COLO668 (cell line): ENCODE measurements at regions not wholly inside any gene's neighbourhood (a gene's known extent, or its start where the extent isn't known, plus 50 kb on each side); places are given as distances from the start of the nearest gene placed in this dataset.
A peak's percentile ranks its signal among the peaks of the same experiment; 100 is the strongest.

Source experiments
- DNase-seq: peaks from one replicate; lab custom pipeline; 2025; ENCODE audit not compliant: unreplicated experiment; lab: John Stamatoyannopoulos, UW

DNA sequence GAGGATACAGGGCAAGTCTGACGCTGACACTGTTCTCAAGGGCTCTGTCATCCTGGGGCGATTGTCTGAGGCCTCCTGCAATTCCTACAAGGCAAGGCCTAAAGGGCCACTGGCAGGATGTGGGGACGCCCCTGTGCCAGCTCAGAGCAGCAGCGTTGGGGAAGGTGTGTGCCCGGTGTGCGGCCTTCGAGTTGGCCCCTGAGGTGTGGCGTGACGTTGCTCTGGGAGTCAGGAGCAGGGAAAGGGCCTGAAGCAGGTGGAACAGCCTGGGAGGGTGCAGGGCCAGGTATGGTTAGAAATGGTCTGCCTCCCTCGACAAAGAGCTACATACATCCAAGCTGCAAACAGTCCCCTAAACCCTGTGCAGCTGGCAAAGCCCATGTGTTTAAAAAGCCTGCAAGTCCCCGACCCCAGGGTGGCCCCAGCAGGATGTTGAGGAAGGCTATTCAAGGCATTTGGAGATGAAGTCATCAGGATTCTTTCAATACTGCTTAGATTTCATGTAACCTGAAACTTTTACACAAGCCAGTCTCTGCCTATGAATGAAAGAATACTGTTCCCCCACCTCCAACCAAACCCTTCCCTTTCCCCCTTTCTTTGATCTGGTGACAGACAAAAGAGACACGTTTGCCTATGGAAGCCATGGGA, 142.5 kb upstream of the TNS3 start:
- peak; percentile 57 for DNase-seq

DNA sequence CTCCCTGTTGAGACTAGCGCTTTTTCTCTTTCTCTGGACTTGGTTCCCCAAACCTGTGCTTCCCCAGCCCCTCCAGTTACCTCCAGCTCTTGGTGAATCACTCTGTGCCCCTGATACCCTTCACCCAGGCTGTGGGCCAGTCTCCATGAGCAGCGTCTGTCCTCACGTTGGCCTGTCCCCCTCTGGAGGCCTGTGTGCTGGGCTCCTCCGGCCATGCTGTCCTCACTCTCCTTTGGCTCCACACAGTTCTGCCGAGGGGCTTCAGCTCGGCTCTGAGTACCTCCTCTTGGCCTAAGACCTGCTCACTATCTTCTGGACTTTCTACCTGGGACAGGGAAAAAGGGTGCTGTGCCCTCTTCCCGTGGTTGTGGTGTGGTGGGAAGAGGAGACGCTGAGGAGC, 140.2 kb upstream of the TNS3 start:
- DNase-seq: no peak

DNA sequence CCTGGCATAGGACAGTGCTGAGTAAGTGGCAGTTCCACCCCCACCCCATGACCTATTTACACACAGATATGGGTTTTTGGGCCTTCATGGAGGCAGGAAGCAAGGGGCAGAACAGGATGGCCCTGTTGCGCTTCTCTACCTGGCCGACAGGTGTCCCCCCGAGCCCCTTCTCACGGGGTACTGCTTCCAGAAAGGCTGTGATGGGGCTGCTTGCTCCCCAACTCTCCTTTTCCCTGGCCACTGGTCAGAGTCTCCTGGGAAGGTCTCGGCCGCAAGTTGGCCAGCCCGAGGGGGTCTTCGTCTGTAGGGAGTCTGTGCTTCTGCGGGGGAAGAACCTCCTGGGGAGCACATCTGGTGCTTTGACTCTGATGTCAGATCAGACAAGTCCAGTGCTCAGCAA, 139.8 kb upstream of the TNS3 start:
- DNase-seq: peak; percentile 40

DNA sequence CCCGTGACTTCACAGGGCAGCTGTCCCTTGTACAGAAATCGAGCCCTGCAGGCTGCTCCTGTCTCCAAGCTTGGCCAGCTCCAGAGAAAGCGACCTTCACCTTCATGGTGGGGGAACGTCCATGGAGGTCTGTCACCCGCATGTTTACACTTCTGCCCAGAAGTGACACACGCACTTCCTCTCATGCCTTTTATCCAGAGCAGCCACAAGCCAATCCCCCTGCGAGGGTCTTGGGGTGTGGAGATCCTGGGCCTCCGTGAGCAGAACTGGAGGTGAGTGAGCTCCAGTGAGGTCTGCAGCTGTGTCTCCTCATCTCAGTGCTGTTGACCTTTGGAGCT, 139.0 kb upstream of the TNS3 start:
- no peak for DNase-seq

DNA sequence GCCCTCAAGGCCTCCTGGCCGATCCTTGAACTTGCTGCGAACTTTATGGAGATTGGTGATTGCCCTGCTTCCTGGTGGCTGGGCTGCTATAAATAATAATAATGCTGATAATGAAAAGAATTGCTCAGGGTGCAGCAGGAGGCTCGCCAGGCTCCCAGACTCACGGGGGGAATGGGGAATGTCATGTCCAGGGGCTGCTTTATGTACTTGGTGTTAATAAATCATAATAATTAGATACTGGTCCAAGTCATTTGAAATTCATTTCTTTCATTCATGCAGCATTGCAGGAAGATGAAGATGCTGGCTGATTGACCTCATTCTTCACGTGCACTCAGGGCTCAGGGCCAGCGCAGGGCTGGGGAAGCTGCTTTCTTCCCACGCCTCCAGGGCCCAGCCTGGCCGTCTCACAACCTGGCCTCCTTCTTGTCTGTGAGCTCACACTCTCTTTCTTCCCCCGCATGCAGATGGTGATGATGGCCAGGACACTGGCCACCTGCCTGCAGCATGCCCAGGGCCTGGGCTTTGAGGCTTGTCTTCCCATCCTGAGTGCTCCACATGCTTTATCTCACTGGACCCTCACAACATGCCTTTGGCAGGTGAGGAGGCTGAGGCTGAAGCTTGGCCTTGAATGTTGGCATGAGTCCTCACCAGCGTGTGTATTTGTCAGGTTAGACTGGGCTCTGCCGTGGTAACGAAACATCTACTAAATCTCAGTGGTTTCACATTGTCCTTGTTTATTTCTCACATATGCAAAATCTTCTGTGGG, 138.4 kb upstream of the TNS3 start:
- no peak for DNase-seq

DNA sequence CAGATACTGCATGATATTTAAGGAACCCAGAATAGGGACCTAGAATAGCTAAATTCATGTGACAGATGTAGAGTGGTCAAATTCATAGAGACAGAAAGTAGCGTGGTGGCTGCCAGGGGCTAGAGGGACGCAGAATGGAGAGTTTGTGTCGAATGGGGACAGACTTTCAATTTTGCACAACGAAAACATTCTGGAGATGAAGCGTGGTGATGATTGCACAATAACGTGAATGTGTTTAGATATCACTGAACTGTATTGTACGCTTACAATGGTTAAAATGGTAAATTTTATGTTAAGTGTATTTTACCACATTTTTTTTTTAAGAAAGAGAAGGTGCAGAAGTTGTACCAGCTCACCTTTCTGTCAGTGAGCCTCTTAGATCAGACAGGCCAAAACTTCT, 137.8 kb upstream of the TNS3 start:
- no peak for DNase-seq

DNA sequence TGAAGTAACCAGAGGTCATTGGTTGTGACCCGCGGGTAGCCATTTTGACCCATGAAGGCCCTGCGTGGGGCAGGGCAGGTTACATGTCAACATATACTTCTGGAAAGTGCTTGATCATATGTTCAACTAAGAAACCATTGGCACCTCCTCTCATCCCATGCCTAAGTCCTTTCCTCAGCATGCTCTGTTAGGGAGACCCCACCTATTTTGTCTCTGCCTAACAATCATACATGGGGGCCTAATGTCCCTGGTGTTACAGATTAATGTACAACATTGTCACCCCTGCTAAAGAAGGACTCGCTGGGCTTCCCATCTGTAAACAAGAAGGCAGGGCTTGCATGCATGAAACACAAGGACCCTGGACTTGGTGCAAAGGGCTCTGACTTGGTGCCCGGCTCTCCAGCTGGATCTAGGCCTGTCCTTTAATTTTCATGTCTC, 133.7 kb upstream of the TNS3 start:
- DNase-seq: no peak

DNA sequence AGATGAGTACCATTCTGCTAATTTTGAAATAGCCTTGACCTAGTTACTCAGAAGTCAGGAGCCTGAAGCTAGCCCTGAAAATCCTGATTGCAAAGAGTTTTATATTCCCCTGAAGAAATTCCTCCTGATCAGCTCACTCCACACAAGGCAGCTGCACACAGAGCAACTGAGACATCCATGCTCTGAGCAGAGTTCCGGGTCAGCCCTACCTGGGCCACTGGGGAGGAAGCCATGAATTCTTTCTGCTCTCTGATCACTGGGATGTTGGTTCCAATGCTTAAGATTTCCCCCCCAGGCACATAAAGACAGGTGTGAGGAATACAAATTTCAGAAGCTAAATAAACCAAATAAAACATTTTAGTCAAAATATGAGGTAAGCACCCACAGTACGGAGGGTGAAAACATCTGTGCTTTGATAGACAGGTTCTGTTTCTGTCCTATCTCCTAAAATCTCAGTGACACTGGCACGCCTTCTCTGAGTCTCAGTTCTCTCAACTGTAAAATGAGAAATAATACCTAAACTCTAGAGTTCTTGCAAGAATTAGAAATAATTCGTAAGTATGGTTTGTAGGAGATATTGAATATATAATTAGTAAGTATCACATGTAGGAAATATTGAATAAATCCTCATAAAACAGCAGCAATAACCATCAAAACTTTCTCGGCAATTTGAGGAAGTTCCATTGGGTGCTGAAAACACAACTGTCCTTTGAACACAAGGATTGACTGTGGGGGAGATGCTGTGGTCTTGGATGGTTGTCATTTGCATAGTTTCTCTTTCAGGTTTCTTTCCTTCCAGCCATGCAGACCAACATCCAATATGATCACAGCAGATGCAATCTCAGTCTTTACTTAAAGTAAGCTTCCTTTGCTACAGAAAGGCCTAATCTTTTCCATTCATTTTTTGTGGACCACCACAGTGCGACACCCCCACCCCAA, 133.0 kb upstream of the TNS3 start:
- DNase-seq: no peak

DNA sequence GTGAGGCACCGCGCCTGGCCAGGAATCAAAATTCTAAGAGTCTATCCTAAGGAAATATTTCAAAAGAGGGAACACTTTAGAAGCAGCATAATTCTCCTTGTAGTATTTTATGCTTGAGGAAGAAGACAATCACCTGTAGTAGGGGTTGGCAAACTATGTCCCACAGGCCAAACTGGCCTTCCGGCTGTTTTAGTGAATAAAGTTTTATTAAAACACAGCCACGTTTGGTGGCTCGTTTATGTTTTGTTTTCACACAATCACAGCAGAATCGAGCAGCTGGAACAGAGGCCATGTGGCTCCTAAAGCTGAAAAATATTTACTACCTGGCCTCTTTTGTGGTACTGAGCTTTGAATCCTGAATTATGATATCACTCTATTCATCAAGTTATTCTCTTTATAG, 131.7 kb upstream of the TNS3 start:
- no peak for DNase-seq

DNA sequence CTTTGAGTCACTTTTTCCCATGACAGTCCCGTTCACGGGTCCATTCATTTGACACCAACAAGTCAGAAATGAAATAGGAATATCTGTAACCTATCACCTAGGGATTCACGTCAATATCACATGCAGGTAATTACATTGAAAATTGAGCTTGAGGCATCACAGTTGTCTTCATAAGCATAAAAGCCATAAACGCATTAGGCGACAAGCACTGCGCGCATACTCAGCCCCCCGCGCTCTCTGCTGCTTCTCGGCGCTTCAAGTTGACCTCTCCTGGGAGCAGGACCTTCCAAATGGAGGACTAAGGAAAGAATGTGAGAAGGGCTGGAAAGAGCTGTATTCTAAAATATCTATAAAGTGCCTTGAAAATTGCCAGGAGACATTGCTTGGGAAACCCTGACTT, 130.5 kb upstream of the TNS3 start:
- DNase-seq: no peak

DNA sequence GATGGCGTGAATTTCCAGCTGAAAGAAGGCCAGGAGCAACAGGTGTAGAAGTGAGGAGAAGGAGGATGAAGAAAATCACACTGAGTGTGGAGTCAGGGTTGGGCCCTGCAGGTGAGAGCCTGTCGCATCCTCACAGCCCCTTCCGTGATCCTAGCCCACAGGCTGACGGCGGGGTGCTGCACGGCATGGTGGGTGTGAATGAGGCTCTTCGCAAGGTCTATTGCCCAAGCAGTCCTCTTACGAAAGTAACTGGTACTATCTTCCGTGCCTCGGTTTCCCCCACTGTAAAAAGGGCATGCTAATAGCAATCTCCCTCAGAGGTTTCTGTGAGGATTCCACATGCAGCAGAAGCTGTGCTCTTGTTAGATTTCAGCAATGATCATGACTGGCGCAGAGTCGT, 129.9 kb upstream of the TNS3 start:
- no peak for DNase-seq

DNA sequence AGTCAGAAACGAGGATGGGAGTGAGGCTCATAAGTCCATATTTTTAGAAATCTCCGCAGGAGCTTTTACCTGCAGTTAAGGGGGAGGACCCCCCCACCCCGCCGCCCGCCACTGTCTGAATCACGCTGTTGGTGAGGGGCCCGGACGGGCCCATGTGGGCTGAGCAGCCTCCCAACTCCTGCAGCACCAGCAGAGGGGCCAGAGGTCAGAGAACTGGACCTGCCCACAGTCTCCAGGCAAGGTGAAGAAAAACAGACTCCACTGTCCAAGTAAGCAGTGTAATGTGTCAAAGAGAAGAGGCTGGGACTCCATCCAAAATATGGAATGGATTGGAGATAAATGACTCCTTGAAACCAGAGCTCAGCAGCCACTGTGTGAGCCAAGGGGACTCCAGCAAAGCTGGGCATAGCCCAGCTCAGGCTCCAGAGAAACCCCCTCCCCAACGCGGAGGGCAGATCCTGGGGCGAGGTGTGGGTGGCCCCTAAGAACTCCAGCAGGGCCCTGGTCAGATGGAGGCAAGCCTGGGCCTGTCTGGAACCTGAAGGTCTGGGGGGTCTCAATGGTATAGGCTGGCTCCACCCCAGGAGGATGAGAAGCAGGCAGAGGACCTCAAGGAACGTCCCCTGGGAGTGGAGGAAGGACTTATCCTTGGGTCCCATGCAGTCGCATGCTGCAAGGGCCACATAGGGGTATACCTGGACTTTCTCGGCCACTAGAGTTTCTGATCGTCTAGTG, 128.5 kb upstream of the TNS3 start:
- no peak for DNase-seq

DNA sequence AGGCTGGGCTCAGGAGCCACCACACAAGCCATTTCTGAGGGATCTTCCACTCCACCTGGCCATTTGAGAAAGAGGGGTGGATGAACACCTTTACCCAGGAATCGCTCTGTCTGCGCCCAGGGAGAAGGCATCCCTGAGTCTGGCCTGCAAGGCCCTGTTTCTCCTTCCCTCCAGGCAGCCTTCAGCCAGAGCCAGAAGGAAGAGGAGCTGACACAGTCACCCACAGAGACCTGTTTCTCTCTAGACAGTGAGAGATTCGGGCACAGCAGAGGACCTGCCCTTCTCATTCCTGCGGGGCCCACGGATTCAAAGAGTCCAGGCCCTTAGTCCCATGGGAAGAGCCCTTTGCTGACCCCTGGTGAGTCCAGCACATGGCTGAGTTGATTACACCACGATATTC, 127.5 kb upstream of the TNS3 start:
- no peak for DNase-seq

DNA sequence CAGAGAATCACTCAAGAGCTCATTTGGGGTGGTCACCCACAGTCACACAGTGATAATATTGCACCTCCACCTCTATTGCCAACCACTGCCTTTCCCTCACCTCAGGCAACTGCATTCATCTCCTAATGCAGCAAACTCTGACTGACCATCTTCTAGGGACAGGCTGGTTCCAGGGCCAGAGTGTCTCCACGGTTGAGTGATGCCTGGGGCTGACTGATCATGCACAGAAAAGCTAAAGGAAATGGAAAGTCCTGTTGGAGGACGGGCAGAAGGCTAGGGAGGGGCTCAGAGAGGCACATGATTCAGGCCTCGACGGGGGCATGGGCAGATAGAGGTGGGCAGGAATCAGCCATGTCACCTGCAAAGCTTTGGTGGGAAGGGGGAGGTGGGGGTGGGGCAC, 127.1 kb upstream of the TNS3 start:
- no peak for DNase-seq

DNA sequence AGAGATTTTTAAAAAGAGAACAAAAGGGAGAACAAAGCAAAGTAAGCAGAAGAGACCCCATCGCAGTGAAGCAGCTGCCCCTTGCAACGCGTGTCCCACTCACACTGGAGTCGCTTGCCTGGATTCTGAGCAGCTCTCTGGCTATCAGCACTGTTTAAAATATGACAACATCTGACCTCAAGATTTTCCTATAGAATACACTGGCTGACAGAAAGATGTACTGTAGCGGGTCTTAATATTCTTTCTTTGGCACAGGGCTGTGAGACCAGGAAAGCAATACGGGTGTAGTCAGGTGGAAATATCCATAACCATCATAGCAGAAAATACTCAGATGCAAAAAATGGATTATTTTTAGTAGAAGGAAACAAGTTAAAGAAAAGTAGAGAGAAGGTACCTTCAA, 125.7 kb upstream of the TNS3 start:
- no peak for DNase-seq

DNA sequence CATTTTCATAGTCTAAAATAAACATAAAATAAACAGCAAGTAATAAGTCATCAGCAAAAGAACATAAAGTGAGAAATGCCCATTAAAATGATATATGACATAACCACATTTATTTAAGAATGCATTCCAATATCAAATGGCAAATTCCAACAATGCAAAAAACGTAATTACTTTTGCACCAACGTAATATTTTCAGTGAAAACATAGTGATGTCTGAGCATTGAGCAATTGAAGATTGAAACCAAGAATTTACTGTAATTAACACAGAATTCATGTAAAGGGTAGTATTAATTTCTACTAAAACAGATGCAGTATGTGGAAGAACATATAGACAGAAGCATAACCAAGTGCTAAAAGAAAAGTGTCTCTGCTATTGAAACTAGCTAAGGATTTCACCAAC, 123.0 kb upstream of the TNS3 start:
- no peak for DNase-seq

DNA sequence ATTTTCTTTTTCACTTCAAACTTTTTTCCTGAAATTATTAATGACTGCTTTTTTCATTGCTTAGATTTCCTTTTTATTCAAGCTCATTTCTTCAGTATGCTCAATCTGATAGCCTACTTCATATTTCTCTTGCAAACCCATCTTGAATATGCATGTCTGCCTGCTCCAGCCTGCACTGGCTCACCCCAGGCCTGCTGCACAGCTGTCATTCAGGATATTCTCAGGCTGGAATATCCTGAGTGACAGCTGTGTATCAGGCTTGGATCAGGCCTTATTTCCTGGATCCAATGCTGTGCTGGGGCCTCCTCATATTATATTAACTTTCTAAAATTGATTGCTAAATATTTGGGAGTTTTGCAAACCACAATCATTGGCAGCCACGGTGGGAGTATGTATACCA, 120.2 kb upstream of the TNS3 start:
- no peak for DNase-seq

DNA sequence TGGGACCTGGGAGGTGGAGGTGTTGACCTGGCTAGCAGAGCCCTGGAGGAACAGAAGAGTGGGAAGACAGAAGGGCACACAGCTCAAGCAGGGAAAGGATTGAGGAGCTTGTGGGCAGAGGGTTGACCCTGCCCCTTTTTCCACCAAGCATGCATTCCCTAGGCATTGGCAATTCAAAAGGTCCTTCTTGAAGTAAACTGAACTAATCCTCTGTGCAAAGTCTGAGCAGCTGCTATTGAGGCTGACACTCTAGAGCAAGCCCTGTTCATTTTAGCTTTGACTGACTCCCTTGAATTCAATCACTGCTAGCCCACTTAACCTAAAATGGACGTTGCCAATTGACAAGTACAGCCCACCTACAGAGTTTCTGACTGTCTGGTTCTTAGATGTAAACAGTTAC, 116.5 kb upstream of the TNS3 start:
- DNase-seq: no peak

DNA sequence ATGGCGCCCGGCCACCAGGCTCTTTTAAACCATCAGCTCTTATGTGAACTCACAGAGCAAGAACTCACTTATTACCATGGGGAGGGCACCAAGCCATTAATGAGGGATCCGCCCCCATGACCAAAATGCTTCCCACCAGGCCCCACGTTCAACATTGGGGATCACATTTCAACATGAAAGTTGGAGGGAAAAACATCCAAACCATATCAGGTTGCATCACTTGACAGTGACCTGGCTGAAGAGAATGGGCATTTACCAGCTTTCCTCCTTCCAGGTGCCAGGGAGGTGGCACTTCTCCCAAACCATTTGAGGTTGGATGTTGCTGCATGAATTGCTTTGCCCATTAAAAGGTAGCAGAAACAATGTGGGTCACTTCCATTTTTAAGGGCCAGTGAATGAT, 115.6 kb upstream of the TNS3 start:
- DNase-seq: no peak

DNA sequence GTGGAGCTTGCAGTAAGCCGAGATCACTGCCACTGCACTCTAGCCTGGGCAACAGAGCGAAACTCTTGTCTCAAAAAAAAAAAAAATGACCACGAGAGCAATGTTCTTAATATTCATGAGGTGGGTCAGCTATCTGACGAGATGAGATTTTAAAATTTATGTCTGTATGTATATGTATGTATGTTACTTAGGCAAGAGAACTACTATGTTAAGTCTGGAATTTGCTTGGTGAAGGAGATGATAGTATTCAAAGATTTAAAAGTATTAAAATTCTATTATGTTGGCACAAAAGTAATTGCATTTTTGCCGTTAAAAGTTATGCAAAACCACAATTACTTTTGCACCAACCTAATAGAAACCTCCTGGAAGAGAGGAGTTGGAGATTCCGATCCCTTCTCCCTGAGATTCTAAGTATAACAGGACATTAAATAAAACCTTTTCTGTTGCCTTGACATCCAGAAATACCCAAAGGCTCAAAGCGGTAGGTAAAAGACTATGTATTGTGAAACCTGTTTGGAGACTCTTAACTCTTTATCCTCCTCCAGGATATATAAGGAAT, 114.3 kb upstream of the TNS3 start:
- DNase-seq: no peak

DNA sequence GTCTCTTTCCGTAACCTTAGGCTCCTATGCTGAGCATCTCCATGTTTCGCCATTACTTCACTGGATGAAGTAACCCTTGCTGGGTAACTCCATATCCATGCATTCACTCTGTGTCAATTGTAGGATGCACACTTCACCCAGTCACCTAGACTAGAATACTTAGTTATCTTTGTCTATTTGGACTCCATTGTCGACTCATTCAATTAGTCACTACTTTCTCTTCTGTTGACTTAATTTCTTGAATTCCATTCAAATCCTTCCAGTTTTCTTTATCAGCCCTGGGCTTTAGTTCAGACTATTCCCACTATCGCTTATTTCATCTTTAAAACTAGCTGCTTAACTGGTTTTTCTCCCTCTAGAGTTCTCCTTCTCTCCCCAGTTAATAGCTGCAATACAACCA, 111.3 kb upstream of the TNS3 start:
- DNase-seq: no peak
